AG04450 (cell line): ENCODE measurements at regions not wholly inside any gene's neighbourhood (a gene's known extent, or its start where the extent isn't known, plus 50 kb on each side); places are given as distances from the start of the nearest gene placed in this dataset.

ENCODE experiments used
- CTCF ChIA-PET: fragments of 300-600, 350-600 bp; formaldehyde crosslinking; extraction: SDS; loops from one replicate; lab custom pipeline; 2022; ENCODE audit warnings: antibody characterized with exemption, inconsistent platforms; lab: Charles Lee
- POLR2A ChIA-PET: fragments of 350-600 bp; formaldehyde crosslinking; extraction: SDS; loops from one replicate; lab custom pipeline; 2021; ENCODE audit warnings: antibody characterized with exemption, inconsistent platforms; lab: Yijun Ruan, JAX
- DNase-seq: peaks from one replicate; pipeline ENCODE4 v3.0.0-alpha.2; 2011; ENCODE audit warnings: low read depth, low spot score
- H3K27ac ChIP-seq: one replicate; pipeline ENCODE4 v1.5.1; 2012; ENCODE audit warnings: low read depth, low read length, control low read depth
- H3K27me3 ChIP-seq: one replicate; pipeline ENCODE4 v1.6.0; 2012; ENCODE audit warnings: low read length; ENCODE audit not compliant: control insufficient read depth, insufficient read depth
- H3K4me3 ChIP-seq: 2 replicates; pipeline ENCODE4 v1.5.1; 2011; ENCODE audit warnings: mild to moderate bottlenecking, low read depth, low read length, control low read depth
- H3K9me3 ChIP-seq: 2 replicates; pipeline ENCODE4 v1.5.1; 2012; ENCODE audit warnings: low read length; ENCODE audit not compliant: control insufficient read depth, insufficient read depth
- TF ChIP-seq, protein P1 (sequence below): IDR thresholded peaks from 2 replicates; pipeline ENCODE4 v1.5.1; 2011; ENCODE audit warnings: low read depth, low read length, control low read depth, inconsistent platforms

DNA sequence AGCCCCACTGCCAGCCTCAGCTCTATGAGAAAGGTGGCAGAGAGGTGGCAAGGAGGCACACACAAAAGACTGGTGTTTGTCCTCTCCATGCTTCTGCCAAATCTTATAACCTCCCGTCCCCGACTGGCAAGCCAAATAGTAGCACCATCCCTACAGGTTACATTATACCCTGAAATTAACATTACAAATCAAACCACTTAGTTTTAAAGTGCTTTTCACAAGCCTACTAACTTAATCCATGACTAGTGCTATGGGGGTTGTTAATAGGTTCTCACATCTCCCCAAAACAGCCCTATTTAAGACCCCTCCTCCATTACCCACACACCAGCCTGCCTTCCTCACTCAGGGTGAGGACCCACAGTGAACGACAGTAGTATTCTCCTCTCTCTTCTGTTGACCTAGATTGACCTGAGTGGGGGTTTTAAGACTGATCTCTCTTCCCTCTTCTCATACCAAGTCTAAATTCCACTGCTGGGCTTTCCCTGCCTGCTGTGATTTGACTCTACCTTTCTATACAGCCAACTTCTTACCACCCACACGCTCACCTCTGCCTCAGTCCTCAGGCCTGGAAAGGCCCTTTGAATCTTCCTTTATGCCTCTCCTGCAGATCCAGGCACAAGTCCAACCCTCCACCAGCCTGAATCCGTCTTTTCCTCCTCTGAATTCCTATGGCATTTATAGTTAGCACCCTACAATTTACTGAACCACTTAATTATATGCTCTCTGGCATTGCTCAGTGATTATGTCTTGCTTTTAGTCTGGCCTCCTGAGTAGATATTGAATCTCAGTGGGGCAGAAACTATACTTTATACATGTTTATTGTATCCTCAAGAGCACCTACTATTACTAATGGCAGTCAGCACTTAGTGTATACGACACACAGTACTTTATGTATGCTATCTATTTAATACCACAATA, 116.1 kb downstream of the TMEM174 start:
- no peaks in the 10 kb centered on the region for H3K9me3 ChIP-seq
- TF ChIP-seq, protein P1, sequence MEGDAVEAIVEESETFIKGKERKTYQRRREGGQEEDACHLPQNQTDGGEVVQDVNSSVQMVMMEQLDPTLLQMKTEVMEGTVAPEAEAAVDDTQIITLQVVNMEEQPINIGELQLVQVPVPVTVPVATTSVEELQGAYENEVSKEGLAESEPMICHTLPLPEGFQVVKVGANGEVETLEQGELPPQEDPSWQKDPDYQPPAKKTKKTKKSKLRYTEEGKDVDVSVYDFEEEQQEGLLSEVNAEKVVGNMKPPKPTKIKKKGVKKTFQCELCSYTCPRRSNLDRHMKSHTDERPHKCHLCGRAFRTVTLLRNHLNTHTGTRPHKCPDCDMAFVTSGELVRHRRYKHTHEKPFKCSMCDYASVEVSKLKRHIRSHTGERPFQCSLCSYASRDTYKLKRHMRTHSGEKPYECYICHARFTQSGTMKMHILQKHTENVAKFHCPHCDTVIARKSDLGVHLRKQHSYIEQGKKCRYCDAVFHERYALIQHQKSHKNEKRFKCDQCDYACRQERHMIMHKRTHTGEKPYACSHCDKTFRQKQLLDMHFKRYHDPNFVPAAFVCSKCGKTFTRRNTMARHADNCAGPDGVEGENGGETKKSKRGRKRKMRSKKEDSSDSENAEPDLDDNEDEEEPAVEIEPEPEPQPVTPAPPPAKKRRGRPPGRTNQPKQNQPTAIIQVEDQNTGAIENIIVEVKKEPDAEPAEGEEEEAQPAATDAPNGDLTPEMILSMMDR, result no peak
- H3K27me3 ChIP-seq, result no peaks in the 10 kb centered on the region
- POLR2A ChIA-PET, result no interaction called here
- no peak for DNase-seq
- H3K27ac ChIP-seq, result no peak overlapping the region
- CTCF ChIA-PET, result interaction anchor here (0.8 kb wide), 1 partner anchor 8 kb away, joined by 3 read pairs; no protein-coding TSS in a partner anchor
- no peak overlapping the region for H3K4me3 ChIP-seq

GRCh38 chr5:73286896-73287295, 113.9 kb downstream of the TMEM174 start:
- DNase-seq, result no peak
- Histone ChIP-seq H3K4me3 (no peak overlapping the region), H3K9me3 (no peaks in the 10 kb centered on the region), H3K27ac (no peak overlapping the region), H3K27me3 (no peaks in the 10 kb centered on the region)
- CTCF ChIA-PET, result no interaction called here
- POLR2A ChIA-PET, result no interaction called here
- TF ChIP-seq, protein P1, result no peak

- CTCF ChIA-PET, result interaction anchor here (0.5 kb wide), 1 partner anchor 164 kb away, joined by 6 read pairs; no protein-coding TSS in a partner anchor
- TF ChIP-seq, protein P1, result no peak
- no peak for DNase-seq
- POLR2A ChIA-PET, result no interaction called here
- Histone ChIP-seq H3K4me3 (no peak overlapping the region), H3K27ac (no peak overlapping the region), H3K27me3 (no peaks in the 10 kb centered on the region), H3K9me3 (no peaks in the 10 kb centered on the region)
These were observed 112.0 kb downstream of the TMEM174 start for GRCh38 chr5:73284985-73285384.

- ChIA-PET POLR2A (no interaction called here), CTCF (interaction anchor here (0.5 kb wide), 1 partner anchor 165 kb away, joined by 6 read pairs; no protein-coding TSS in a partner anchor)
- no peak for DNase-seq
- H3K9me3 ChIP-seq, result no peaks in the 10 kb centered on the region
- H3K4me3 ChIP-seq, result no peak overlapping the region
- TF ChIP-seq, protein P1, result no peak
- no peak overlapping the region for H3K27ac ChIP-seq
- no peaks in the 10 kb centered on the region for H3K27me3 ChIP-seq
These were observed 111.3 kb downstream of the TMEM174 start for GRCh38 chr5:73284220-73284795.

DNA sequence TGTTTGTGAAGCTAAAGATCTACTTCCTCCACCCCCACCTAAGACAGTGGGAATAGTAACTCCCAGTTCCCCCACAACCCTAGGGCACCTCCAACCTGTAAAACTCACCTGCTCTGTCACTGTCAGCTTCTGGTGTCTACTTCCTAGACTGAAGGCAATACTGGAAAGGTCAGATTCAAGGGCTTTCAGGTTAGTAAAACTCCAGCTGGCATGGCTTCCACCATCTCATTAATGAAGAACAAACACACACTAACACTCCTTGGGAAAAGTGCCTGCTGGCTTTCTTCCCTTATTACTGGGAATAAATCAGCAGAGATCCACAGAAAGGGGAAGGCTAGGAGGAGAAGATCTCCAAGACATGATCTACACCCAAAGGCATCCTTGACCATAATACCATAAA, 109.9 kb downstream of the TMEM174 start:
- no peaks in the 10 kb centered on the region for H3K27me3 ChIP-seq
- TF ChIP-seq, protein P1, result no peak
- no peak overlapping the region for H3K4me3 ChIP-seq
- no peaks in the 10 kb centered on the region for H3K9me3 ChIP-seq
- DNase-seq, result no peak
- ChIA-PET CTCF (interaction anchor here (1.1 kb wide), 1 partner anchor 66 kb away, joined by 3 read pairs; no protein-coding TSS in a partner anchor), POLR2A (no interaction called here)
- H3K27ac ChIP-seq, result no peak overlapping the region
